ENCODE measurements at regions not wholly inside any gene's neighbourhood (a gene's known extent, or its start where the extent isn't known, plus 50 kb on each side); places are given as distances from the start of the nearest gene placed in this dataset.

DNA sequence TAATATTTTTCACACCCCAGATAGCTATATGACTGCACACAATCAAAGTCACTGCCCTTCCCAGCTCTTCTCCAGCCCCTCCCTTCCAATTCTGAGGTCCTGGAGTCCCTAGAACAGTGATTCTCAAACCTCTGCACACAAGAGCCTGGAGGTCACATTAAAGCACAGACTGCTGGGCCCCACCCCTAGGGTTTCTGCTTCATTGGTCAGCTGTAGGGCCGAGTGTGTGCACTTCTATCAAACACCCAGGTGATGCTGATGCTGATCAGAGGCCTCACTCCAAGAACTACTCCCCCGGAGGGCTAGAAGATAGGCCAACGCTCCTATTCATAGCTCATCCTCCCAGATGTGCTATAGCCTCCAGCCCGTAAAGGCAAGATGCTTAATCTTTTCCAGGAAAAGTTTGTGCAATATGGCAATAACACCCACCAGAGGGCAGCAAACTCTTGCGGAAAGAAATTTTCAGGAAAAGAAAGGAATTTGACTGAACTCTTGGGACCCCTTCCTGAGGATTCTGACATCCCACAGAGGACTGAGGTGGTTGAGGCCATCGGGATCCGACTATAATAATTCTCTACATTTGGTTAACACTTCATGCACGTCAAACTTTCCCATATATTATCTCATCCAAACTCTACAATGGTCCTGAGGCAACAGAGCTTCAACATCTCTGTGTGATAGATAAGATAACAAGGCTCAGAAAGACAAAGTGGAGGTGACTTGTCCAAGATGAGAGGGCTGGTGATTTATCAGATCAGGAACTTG lies 194.2 kb upstream of the PKDCC start:
- TF ChIP-seq, protein P1, sequence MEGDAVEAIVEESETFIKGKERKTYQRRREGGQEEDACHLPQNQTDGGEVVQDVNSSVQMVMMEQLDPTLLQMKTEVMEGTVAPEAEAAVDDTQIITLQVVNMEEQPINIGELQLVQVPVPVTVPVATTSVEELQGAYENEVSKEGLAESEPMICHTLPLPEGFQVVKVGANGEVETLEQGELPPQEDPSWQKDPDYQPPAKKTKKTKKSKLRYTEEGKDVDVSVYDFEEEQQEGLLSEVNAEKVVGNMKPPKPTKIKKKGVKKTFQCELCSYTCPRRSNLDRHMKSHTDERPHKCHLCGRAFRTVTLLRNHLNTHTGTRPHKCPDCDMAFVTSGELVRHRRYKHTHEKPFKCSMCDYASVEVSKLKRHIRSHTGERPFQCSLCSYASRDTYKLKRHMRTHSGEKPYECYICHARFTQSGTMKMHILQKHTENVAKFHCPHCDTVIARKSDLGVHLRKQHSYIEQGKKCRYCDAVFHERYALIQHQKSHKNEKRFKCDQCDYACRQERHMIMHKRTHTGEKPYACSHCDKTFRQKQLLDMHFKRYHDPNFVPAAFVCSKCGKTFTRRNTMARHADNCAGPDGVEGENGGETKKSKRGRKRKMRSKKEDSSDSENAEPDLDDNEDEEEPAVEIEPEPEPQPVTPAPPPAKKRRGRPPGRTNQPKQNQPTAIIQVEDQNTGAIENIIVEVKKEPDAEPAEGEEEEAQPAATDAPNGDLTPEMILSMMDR (IDR thresholded peaks at IDR 0.05; ENCODE audit: insufficient read depth, low read depth, low read length) = peak; percentile 87
- no peak for TF ChIP-seq EZH2 (IDR thresholded peaks at IDR 0.05; ENCODE audit: insufficient read depth, low read length)

All from astrocyte (in vitro differentiated cells and primary cell).